Keratinocyte (primary cell): ENCODE measurements at regions not wholly inside any gene's neighbourhood (a gene's known extent, or its start where the extent isn't known, plus 50 kb on each side); places are given as distances from the start of the nearest gene placed in this dataset.

ENCODE experiments used
- DNase-seq: peaks from one replicate; pipeline ENCODE4 v3.0.0-alpha.2; 2011; ENCODE audit warnings: low read depth, missing footprints, low spot score
- FAIRE-seq: peaks from 2 replicates; lab custom pipeline; 2011; peaks lifted over from hg19 to GRCh38; lab: Jason Lieb, UNC
- H2AFZ ChIP-seq: 2 replicates; pipeline ENCODE4 v1.6.0; 2012; ENCODE audit warnings: low read length, control low read depth, inconsistent platforms; ENCODE audit not compliant: control insufficient read depth
- H3K27ac ChIP-seq: 2 replicates; pipeline ENCODE4 v1.5.1; 2011; ENCODE audit warnings: low read length; ENCODE audit not compliant: control insufficient read depth, insufficient read depth
- H3K27me3 ChIP-seq: 3 replicates; pipeline ENCODE4 v1.6.0; 2011; ENCODE audit warnings: low read length; ENCODE audit not compliant: control insufficient read depth, insufficient read depth; ENCODE audit errors: extremely low read depth
- H3K36me3 ChIP-seq, 2 experiments: 2 replicates in 1 of 2; 3 replicates in 1 of 2; pipeline ENCODE4 v1.5.1; 2011; ENCODE audit warnings: low read length in 2 of 2, mild to moderate bottlenecking in 1 of 2; ENCODE audit not compliant: control insufficient read depth in 2 of 2, insufficient read depth in 2 of 2; ENCODE audit errors: extremely low read depth in 1 of 2
- H3K4me1 ChIP-seq: 3 replicates; pipeline ENCODE4 v1.5.1; 2011; ENCODE audit warnings: low read length; ENCODE audit not compliant: control insufficient read depth, insufficient read depth; ENCODE audit errors: extremely low read depth
- H3K4me2 ChIP-seq: 3 replicates; pipeline ENCODE4 v1.6.0; 2011; ENCODE audit warnings: low read depth, low read length; ENCODE audit not compliant: control insufficient read depth, insufficient read depth; ENCODE audit errors: extremely low read depth
- H3K4me3 ChIP-seq, 3 experiments: fragments of 200-600 bp in 1 of 3; sonication (generic) in 1 of 3; 2 replicates in 2 of 3; 3 replicates in 1 of 3; pipeline ENCODE4 v1.5.1; 2011 to 2016; ENCODE audit warnings: low read length in 3 of 3, mild to moderate bottlenecking in 3 of 3, control low read depth in 2 of 3, inconsistent platforms in 1 of 3, low read depth in 1 of 3, mixed read lengths in 1 of 3, mixed run types in 1 of 3, moderate library complexity in 1 of 3; ENCODE audit not compliant: control insufficient read depth in 2 of 3, insufficient read depth in 2 of 3; ENCODE audit errors: extremely low read depth in 1 of 3
- H3K79me2 ChIP-seq: 2 replicates; pipeline ENCODE4 v1.6.0; 2012; ENCODE audit warnings: low read length; ENCODE audit not compliant: control insufficient read depth, insufficient read depth
- H3K9ac ChIP-seq: 3 replicates; pipeline ENCODE4 v1.6.0; 2011; ENCODE audit warnings: low read length; ENCODE audit not compliant: control insufficient read depth, insufficient read depth; ENCODE audit errors: extremely low read depth
- H3K9me1 ChIP-seq: 3 replicates; pipeline ENCODE4 v1.6.0; 2011; ENCODE audit warnings: low read length; ENCODE audit not compliant: control insufficient read depth, insufficient read depth; ENCODE audit errors: extremely low read depth
- H3K9me3 ChIP-seq: 2 replicates; pipeline ENCODE4 v1.5.1; 2012; ENCODE audit warnings: low read depth, low read length; ENCODE audit not compliant: control insufficient read depth
- H4K20me1 ChIP-seq: 3 replicates; pipeline ENCODE4 v1.6.0; 2011; ENCODE audit warnings: low read length; ENCODE audit not compliant: control insufficient read depth, insufficient read depth; ENCODE audit errors: extremely low read depth
- CTCF ChIP-seq, 3 experiments: IDR thresholded peaks in 1 of 3; conservative IDR thresholded peaks in 1 of 3; optimal IDR thresholded peaks in 1 of 3; 2 replicates in 2 of 3; 3 replicates in 1 of 3; pipeline versions ENCODE3 to v1.5.1; 2011; ENCODE audit warnings: low read length in 3 of 3, mild to moderate bottlenecking in 3 of 3, moderate library complexity in 2 of 3, control low read depth in 1 of 3, inconsistent platforms in 1 of 3; ENCODE audit not compliant: insufficient read depth in 2 of 3; ENCODE audit errors: extremely low read depth in 1 of 3
- EZH2 ChIP-seq: IDR thresholded peaks from one replicate; pipeline ENCODE4 v1.6.1; 2012; ENCODE audit warnings: inconsistent platforms, mild to moderate bottlenecking, low read length, moderate library complexity
- dilution Hi-C: fragments of 300-500 bp; cut with MboI; formaldehyde crosslinking; loops from one replicate; pipeline ENCODE4 v1.7.0; 2020; ENCODE audit warnings: low sequenced_read_pairs; ENCODE audit not compliant: extremely low pct_ligation_motif_present

GRCh38 chr4:152081024-152081423, 320.2 kb upstream of the GATB start:
- dilution Hi-C loops: no loop called here
- H3K9me3 ChIP-seq: no peaks in the 10 kb centered on the region
- no peaks in the 10 kb centered on the region for H3K36me3 ChIP-seq
- no peaks in the 10 kb centered on the region for H3K9me1 ChIP-seq
- FAIRE-seq (no peak), DNase-seq (no peak)
- no peaks in the 10 kb centered on the region for H3K79me2 ChIP-seq
- H3K4me3 ChIP-seq: no peak overlapping the region
- TF ChIP-seq CTCF (optimal IDR thresholded peaks at IDR 0.05 in 1 of 3, IDR thresholded peaks at IDR 0.05 in 1 of 3, conservative IDR thresholded peaks at IDR 0.05 in 1 of 3; ENCODE audit: extremely low read depth in 1 of 3, insufficient read depth in 2 of 3, low read length in 3 of 3) (no peak), EZH2 (no peak)
- H3K27ac ChIP-seq: no peak overlapping the region
- H3K27me3 ChIP-seq: no peaks in the 10 kb centered on the region
- no peak overlapping the region for H3K9ac ChIP-seq
- no peak overlapping the region for H2AFZ ChIP-seq
- H4K20me1 ChIP-seq: no peaks in the 10 kb centered on the region
- H3K4me2 ChIP-seq: no peak overlapping the region
- no peaks in the 10 kb centered on the region for H3K4me1 ChIP-seq

- DNase-seq (no peak), FAIRE-seq (no peak)
- Histone ChIP-seq H3K79me2 (no peaks in the 10 kb centered on the region), H3K9ac (no peak overlapping the region), H2AFZ (no peak overlapping the region), H3K9me1 (no peaks in the 10 kb centered on the region), H3K27me3 (peaks cover 3% of the 10 kb centered on the region), H3K4me1 (no peaks in the 10 kb centered on the region), H3K4me2 (no peak overlapping the region), H3K4me3 (no peak overlapping the region), H3K9me3 (no peaks in the 10 kb centered on the region), H4K20me1 (no peaks in the 10 kb centered on the region), H3K27ac (no peak overlapping the region), H3K36me3 (no peaks in the 10 kb centered on the region)
- TF ChIP-seq EZH2 (no peak), CTCF (optimal IDR thresholded peaks at IDR 0.05 in 1 of 3, IDR thresholded peaks at IDR 0.05 in 1 of 3, conservative IDR thresholded peaks at IDR 0.05 in 1 of 3; ENCODE audit: extremely low read depth in 1 of 3, insufficient read depth in 2 of 3, low read length in 3 of 3) (no peak)
- dilution Hi-C loops: no loop called here
Measured at GRCh38 chr4:152079543-152080293, 318.9 kb upstream of the GATB start.
